Frontal cortex (tissue), 3 donors: ENCODE measurements at regions not wholly inside any gene's neighbourhood (a gene's known extent, or its start where the extent isn't known, plus 50 kb on each side); places are given as distances from the start of the nearest gene placed in this dataset.
A peak's percentile ranks its signal among the peaks of the same experiment; 100 is the strongest.
"Not testable (repeated sequence)": the region's sequence is repeated elsewhere in the genome, so short reads cannot be mapped to it uniquely, and the experiment has no call there.

Source experiments
- DNase-seq, 2 donors: peaks; one replicate each; pipeline ENCODE4 v3.0.0; 2012; ENCODE audit warnings: low spot score in 2 of 2
- FAIRE-seq: peaks from 2 replicates; lab custom pipeline; 2012; peaks lifted over from hg19 to GRCh38; lab: Jason Lieb, UNC
- donor health status: control.
- donor health status: control.
- donor health status: control.

DNA sequence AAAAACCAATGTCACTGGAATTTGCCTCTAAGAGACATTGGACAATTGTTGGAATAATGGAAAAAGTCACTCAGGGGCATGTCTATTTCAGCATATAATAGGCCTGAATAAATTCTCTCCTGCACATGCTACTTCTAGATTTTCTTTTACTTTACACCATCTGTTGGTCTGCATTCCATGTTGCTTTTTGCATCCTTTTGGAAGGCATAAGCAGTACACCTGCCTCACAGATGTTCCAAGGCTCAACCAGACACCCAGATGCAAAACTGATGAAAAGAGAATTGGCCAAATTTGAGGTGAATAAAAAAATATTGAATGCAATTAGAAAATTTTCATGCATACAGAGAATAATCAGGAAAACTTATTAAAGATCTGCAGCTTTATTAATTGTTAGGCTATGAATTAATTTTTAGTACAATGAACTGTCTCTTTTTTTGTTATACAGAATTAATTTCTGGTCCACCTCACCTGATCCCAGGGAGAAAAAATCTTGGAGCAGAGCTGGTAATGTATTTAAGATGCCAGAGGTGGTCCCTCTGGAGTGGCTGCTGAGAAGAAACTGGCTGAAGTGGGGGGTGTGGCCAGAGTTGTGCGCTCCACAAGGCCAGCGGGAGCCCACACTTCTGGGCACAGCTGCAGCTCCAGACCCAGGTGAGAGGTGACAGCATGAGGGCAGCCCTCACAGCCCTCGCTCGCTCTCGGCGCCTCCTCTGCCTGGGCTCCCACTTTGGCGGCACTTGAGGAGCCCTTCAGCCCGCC, 778.6 kb downstream of the CDH11 start:
- FAIRE-seq: no peak
- no peak for DNase-seq

- not testable (repeated sequence) for DNase-seq, FAIRE-seq
Measured at GRCh38 chr16:64341336-64341735, 780.5 kb downstream of the CDH11 start.

DNA sequence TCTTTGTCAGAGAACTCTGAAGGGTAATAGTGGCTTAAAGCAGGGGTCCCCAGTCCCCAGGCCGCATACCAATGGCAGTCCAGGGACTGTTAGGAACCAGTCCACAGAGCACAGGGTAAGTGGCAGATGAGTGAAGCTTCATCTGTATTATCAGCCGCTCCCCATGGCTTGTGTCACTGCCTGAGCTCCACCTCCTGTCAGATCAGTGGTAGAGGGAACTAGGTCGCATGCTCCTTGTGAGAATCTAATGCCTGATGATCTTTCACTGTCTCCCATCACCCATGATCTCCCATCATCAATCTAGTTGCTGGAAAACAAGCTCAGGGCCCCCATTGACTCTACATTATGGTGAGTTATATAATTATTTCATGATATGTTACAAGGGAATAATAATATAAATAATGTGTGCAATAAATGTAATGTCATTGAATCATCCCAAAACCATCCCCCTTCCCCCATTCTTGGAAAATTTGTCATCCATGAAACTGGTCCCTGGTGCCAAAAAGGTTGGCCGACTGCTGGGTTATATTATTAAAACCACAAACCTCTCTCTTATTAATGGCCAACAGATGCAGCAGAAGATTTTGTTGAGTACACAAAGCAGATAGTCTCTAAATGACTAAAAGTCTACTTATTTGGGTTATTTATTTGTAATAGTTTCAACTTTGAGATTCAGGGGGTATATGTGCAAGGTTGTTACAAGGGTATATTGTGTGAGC, 782.7 kb downstream of the CDH11 start:
- no peak for FAIRE-seq
- no peak for DNase-seq

GRCh38 chr16:64321881-64322280, 800.0 kb downstream of the CDH11 start:
- DNase-seq (no peak), FAIRE-seq (no peak)

- no peak for FAIRE-seq
Measured at GRCh38 chr16:64321066-64321465, 800.8 kb downstream of the CDH11 start.

DNA sequence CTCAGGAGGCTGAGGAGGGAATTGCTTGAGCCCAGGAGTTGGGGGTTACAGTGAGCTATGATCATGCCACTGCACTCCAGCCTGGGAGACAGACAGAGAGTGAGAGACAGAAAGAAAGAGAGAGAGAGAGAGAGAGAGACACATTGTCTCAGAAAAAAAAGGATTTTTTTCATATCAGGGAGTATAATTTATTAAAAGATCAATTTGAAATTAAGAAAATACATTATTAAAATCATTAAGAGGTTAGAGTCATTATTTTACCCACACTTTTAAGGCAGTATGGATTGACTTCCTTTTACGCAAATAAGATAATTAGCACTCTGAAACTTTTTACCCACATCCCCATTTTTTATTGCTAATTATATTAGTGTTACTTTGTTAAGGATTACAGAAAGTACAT, 804.3 kb downstream of the CDH11 start:
- no peak for DNase-seq
- FAIRE-seq: peak; percentile 21

More at GRCh38 chr16:64321066-64321465, 800.8 kb downstream of the CDH11 start:
- no peak for DNase-seq

DNA sequence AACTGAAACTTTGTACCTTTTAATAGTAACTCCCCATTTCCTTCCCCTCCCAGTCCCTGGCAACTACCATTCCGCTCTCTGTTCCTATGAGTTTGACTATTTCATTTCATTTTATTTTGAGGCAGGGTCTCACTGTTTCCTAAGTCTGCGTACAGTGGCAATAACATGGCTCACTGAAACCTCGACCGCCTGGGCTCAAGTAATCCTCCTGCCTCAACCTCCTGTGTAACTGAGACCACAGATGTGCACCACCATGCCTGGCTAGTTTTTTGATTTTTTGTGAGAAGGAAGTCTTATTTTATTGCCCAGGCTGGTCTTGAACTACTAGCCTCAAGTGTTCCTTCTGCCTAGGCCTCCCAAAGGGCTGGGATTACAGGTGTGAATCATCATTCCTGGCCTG, 808.1 kb downstream of the CDH11 start:
- no peak for DNase-seq
- FAIRE-seq: no peak

- FAIRE-seq: no peak
- DNase-seq: no peak
Measured at GRCh38 chr16:64312980-64313379, 808.9 kb downstream of the CDH11 start.

GRCh38 chr16:64312292-64312691, 809.6 kb downstream of the CDH11 start:
- no peak for DNase-seq
- FAIRE-seq: no peak

DNA sequence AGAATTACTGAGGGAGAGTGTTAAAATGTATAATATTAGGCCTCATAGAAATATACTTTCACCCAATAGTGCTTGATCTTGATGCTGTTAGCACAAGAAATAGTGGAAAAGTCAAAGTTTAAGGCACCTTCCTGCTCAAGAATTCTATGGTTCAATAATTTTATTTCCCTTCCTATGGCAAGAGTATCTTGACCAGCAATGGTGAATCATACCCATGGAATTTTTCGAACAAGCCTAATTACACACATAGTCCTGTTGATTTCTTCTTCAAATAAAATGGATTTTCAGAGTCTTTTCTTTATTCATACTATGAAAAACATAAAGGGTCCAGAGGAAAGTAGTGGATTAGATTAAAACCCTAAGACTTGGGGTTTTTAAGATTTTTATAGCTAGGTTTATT, 810.6 kb downstream of the CDH11 start:
- no peak for FAIRE-seq
- DNase-seq: no peak

- DNase-seq: no peak
- no peak for FAIRE-seq
Measured at GRCh38 chr16:64309398-64310110, 812.3 kb downstream of the CDH11 start.

DNA sequence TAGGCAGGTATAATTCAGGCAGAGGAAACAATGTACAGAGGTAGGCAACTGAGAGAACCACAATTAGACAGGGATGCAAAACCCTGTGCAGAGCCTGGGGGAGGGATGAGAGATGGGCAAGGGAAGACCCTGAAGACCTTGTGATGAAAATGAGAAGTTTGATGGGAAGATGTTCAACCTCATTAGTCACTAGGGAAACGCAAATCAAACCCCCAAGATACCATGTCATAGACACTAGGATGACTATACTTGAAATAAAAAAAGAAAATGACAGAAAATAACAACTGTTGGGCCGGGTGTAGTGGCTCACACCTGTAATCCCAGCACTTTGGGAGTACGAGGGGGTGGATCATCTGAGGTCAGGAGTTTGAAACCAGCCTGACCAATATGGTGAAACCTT, 813.1 kb downstream of the CDH11 start:
- FAIRE-seq (no peak), DNase-seq (no peak)

DNA sequence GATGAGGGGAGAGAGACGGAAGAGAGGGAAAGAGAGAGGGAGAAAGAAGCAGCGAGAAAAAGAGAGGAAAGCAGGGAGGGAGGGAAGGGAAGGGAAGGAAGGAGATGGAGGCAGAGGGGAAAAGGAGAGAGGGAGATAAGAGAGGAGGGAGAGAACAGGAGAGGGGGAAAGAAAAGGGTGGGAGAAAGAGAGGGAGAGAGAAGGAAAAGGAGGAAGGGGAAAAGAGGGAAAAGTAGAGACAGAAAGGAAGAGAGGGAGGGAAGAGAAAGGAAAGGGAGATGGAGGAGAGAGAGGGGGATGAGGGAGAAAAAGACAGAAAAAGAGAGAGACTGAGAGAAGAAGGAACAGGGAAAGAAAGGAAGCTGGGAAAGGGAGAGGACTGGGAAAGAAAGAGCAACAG, 814.4 kb downstream of the CDH11 start:
- DNase-seq: no peak
- no peak for FAIRE-seq

- DNase-seq (no peak), FAIRE-seq (no peak)
Measured at GRCh38 chr16:64305663-64306062, 816.2 kb downstream of the CDH11 start.

GRCh38 chr16:64304951-64305350, 816.9 kb downstream of the CDH11 start:
- FAIRE-seq (no peak), DNase-seq (no peak)

DNA sequence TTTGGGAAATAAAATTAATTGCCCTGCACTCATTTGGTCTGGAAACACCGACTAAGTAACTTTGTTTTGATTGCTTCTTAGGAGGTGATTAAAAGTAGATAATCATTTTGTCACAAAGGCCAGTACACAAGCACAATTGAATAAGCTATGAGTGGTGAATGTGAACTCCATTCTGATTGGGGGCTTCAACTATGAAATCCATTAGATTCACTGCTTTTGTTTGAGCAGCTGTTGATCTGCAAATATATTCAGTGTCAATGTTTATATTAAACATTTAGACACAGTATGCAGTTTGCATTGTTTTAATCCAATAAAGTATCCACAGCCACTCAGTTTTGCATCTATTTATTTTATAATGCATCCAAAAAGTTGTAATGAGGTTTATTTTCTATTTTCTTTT, 817.5 kb downstream of the CDH11 start:
- DNase-seq (no peak), FAIRE-seq (no peak)

GRCh38 chr16:64297863-64298600, 823.8 kb downstream of the CDH11 start:
- DNase-seq (no peak), FAIRE-seq (no peak)

DNA sequence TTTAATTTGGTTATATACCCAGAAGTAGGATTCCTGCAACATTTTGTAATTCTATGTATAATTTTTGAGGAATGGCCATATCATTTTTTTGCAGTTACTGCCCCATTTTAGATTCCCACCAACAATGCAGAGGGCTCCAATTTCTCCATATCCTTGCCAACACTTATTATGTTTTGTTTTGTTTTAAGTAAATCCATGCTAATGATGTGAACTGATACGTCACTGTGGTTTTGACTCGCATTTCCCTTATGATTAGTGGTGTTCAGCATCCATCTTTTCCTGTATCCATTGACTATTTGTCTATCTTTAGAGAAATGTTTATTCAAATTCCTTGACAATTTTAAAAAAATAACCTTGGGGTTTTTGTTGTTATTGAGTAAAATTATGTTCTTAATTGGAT, 826.4 kb downstream of the CDH11 start:
- no peak for DNase-seq
- FAIRE-seq: no peak

GRCh38 chr16:64292953-64293352, 828.9 kb downstream of the CDH11 start:
- no peak for FAIRE-seq

DNA sequence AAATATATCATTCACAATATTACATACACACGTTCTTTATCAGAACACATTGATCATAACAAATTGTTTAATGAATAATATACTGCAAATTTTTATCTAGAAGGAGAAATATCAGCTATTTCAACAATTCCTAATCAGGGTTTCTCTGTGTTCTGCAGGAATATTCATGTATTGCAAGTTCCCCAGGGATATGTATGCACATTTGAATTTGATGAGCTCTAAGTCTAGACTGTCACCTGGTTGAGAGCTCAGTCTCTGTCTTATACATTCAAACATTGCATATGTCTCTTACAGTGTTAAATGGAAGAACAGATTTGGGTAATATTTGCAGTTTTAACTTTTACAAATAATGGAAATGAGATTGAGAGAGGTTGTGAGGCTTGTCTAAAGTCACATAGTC, 829.7 kb downstream of the CDH11 start:
- no peak for FAIRE-seq

More at GRCh38 chr16:64292953-64293352, 828.9 kb downstream of the CDH11 start:
- DNase-seq: no peak

More for the DNA sequence above, 829.7 kb downstream of the CDH11 start:
- DNase-seq: no peak
